B cell (primary cell): ENCODE measurements at regions not wholly inside any gene's neighbourhood (a gene's known extent, or its start where the extent isn't known, plus 50 kb on each side); places are given as distances from the start of the nearest gene placed in this dataset.

ENCODE experiments used
- ATAC-seq: fragments of 200-7000 bp; cut with Tn5 transposase; one replicate; pipeline ENCODE4 v1.10.0; 2021; ENCODE audit warnings: low read depth, mild to moderate bottlenecking, moderate number of reproducible peaks, moderate library complexity
- CTCF ChIA-PET: fragments of 350-600 bp; sonication (Branson Sonifier 250); formaldehyde crosslinking; loops from one replicate; lab custom pipeline; 2021; ENCODE audit warnings: antibody characterized with exemption, inconsistent platforms; lab: Charles Lee
- POLR2A ChIA-PET: fragments of 350-600 bp; sonication (Branson Sonifier 250); formaldehyde crosslinking; loops from one replicate; lab custom pipeline; 2021; ENCODE audit warnings: antibody characterized with exemption; lab: Charles Lee
- DNase-seq: peaks from one replicate; pipeline ENCODE4 v3.0.0; 2013
- H2AFZ ChIP-seq: 2 replicates; pipeline ENCODE4 v1.6.1; 2012; ENCODE audit warnings: mild to moderate bottlenecking, low read depth, low read length; ENCODE audit not compliant: insufficient read depth, poor library complexity, severe bottlenecking
- H3K27ac ChIP-seq, 2 donors: 1 replicate in 1 of 2; 2 replicates in 1 of 2; pipeline ENCODE4 v1.5.1; 2012 to 2013; ENCODE audit warnings: low read length in 2 of 2, mild to moderate bottlenecking in 2 of 2, moderate library complexity in 1 of 2
- H3K27me3 ChIP-seq, 4 experiments: fragments of 200-600 bp in 1 of 4; sonication (generic) in 1 of 4; replicated peaks in 1 of 4; 1 replicate in 2 of 4; 2 replicates in 2 of 4; pipeline versions ENCODE4 v1.6.1 to v1.7.0; 2013 to 2016; ENCODE audit warnings: low read length in 3 of 4, mild to moderate bottlenecking in 2 of 4, mixed read lengths in 1 of 4, moderate library complexity in 1 of 4; ENCODE audit not compliant: insufficient read depth in 4 of 4, control insufficient read depth in 3 of 4; ENCODE audit errors: control extremely low read depth in 1 of 4
- H3K36me3 ChIP-seq, 2 experiments: replicated peaks in 1 of 2; 1 replicate in 1 of 2; 2 replicates in 1 of 2; pipeline versions ENCODE4 v1.6.1 to v1.7.1; 2013; ENCODE audit warnings: low read length in 1 of 2; ENCODE audit not compliant: insufficient read depth in 2 of 2, control insufficient read depth in 1 of 2; ENCODE audit errors: control extremely low read depth in 1 of 2, extremely low read depth in 1 of 2
- H3K4me1 ChIP-seq, 2 donors: fragments of 200-600 bp in 1 of 2; sonication (generic) in 1 of 2; 1 replicate in 1 of 2; 2 replicates in 1 of 2; pipeline versions ENCODE4 v1.5.1 to v1.6.1; 2013 to 2017; ENCODE audit warnings: low read length in 2 of 2; ENCODE audit not compliant: control insufficient read depth in 2 of 2, insufficient read depth in 2 of 2
- H3K4me2 ChIP-seq: replicated peaks from 2 replicates; pipeline ENCODE3; 2012; ENCODE audit warnings: mild to moderate bottlenecking, low read depth, low read length; ENCODE audit not compliant: poor library complexity, severe bottlenecking
- H3K4me3 ChIP-seq, 5 experiments: fragments of 200-600 bp in 1 of 5; sonication (generic) in 1 of 5; 1 replicate in 3 of 5; 2 replicates in 2 of 5; pipeline versions ENCODE4 v1.5.1 to v1.7.0; 2011 to 2016; ENCODE audit warnings: low read length in 4 of 5, mild to moderate bottlenecking in 4 of 5, low read depth in 2 of 5, control low read depth in 1 of 5, moderate library complexity in 1 of 5; ENCODE audit not compliant: insufficient read depth in 1 of 5; ENCODE audit errors: control extremely low read depth in 1 of 5, extremely low read depth in 1 of 5
- H3K79me2 ChIP-seq: fragments of 200-600 bp; sonication (generic); one replicate; pipeline ENCODE4 v1.6.0; 2016; ENCODE audit warnings: low read length; ENCODE audit not compliant: control insufficient read depth, insufficient read depth
- H3K9ac ChIP-seq: fragments of 200-600 bp; sonication (generic); 2 replicates; pipeline ENCODE4 v1.6.1; 2017; ENCODE audit warnings: mild to moderate bottlenecking, low read length, moderate library complexity
- H3K9me3 ChIP-seq, 3 donors: one replicate each; pipeline versions ENCODE4 v1.6.1 to v1.7.1; 2013; ENCODE audit warnings: low read length in 2 of 3; ENCODE audit not compliant: control insufficient read depth in 2 of 3, insufficient read depth in 1 of 3; ENCODE audit errors: control extremely low read depth in 1 of 3
- H4K20me1 ChIP-seq: 2 replicates; pipeline ENCODE4 v1.6.0; 2012; ENCODE audit warnings: mild to moderate bottlenecking, low read length; ENCODE audit not compliant: insufficient read depth, control insufficient read depth, poor library complexity, severe bottlenecking
- H3K27ac Mint-ChIP-seq: one replicate; pipeline ENCODE4 v1.8.0; 2021; ENCODE audit warnings: mixed read lengths
- H3K27me3 Mint-ChIP-seq: one replicate; pipeline ENCODE4 v1.8.0; 2021; ENCODE audit warnings: mixed read lengths
- H3K4me1 Mint-ChIP-seq: one replicate; pipeline ENCODE4 v1.8.0; 2021; ENCODE audit warnings: mixed read lengths
- H3K4me3 Mint-ChIP-seq: one replicate; pipeline ENCODE4 v1.8.0; 2021; ENCODE audit warnings: mixed read lengths
- H3K9me3 Mint-ChIP-seq: one replicate; pipeline ENCODE4 v1.8.0; 2022; ENCODE audit warnings: mixed read lengths; ENCODE audit not compliant: insufficient read depth
- CTCF ChIP-seq: fragments of 200-600 bp; IDR thresholded peaks from one replicate; pipeline ENCODE4 v1.8.0; 2022; ENCODE audit warnings: antibody characterized with exemption, mild to moderate bottlenecking
- EZH2 ChIP-seq: IDR thresholded peaks from 2 replicates; pipeline ENCODE4 v1.6.1; 2012; ENCODE audit warnings: borderline replicate concordance, low read depth, mild to moderate bottlenecking, moderate library complexity, low read length; ENCODE audit not compliant: insufficient read depth, poor library complexity, severe bottlenecking
- whole genome bisulfite sequencing: methylation state at CpG from one replicate; pipeline ENCODE4 v1.1.5; 2013; ENCODE audit warnings: missing lambda C conversion rate; ENCODE audit not compliant: insufficient coverage; 5-methylcytosine and 5-hydroxymethylcytosine counted together
- intact Hi-C: fragments of 100-400 bp; cut with micrococcal nuclease; formaldehyde crosslinking; loops from one replicate; pipeline ENCODE4 v1.10.0; 2022

GRCh38 chrX:22674932-22675331 lies 324.8 kb upstream of the DDX53 start:
- Mint-ChIP-seq H3K27ac (no peak overlapping the region), H3K9me3 (no peaks in the 10 kb centered on the region), H3K4me1 (no peaks in the 10 kb centered on the region), H3K4me3 (no peak overlapping the region), H3K27me3 (no peaks in the 10 kb centered on the region)
- Histone ChIP-seq H3K27me3 (no peaks in the 10 kb centered on the region), H4K20me1 (no peaks in the 10 kb centered on the region), H3K79me2 (no peaks in the 10 kb centered on the region), H3K27ac (no peak overlapping the region), H3K36me3 (no peaks in the 10 kb centered on the region), H3K4me2 (no peak overlapping the region), H2AFZ (no peak overlapping the region), H3K4me1 (no peaks in the 10 kb centered on the region), H3K4me3 (no peak overlapping the region), H3K9me3 (no peaks in the 10 kb centered on the region), H3K9ac (no peak overlapping the region)
- CTCF ChIA-PET, result interaction anchor here (0.9 kb wide), 1 partner anchor 483 kb away, joined by 3 read pairs; no protein-coding TSS in a partner anchor
- no peak for TF ChIP-seq CTCF
- no peak for TF ChIP-seq EZH2
- intact Hi-C loops, result no loop called here
- POLR2A ChIA-PET, result no interaction called here
- ATAC-seq, result no peak
- whole genome bisulfite sequencing, result no CpG with 5 or more reads among the region's 3 CpGs
- DNase-seq, result no peak

- intact Hi-C loops, result no loop called here
- Mint-ChIP-seq H3K4me3 (no peak overlapping the region), H3K27me3 (no peaks in the 10 kb centered on the region), H3K4me1 (peaks cover 6% of the 10 kb centered on the region), H3K27ac (no peak overlapping the region), H3K9me3 (no peaks in the 10 kb centered on the region)
- Histone ChIP-seq H3K4me3 (no peak overlapping the region), H4K20me1 (no peaks in the 10 kb centered on the region), H3K4me2 (no peak overlapping the region), H3K9me3 (no peaks in the 10 kb centered on the region), H3K27ac (no peak overlapping the region), H2AFZ (no peak overlapping the region), H3K79me2 (no peaks in the 10 kb centered on the region), H3K4me1 (no peaks in the 10 kb centered on the region), H3K9ac (no peak overlapping the region), H3K27me3 (no peaks in the 10 kb centered on the region), H3K36me3 (no peaks in the 10 kb centered on the region)
- WGBS, result 0% methylated on average over 2 of the region's 7 CpGs
- ChIA-PET POLR2A (no interaction called here), CTCF (no interaction called here)
- TF ChIP-seq CTCF, result no peak
- no peak for TF ChIP-seq EZH2
- DNase-seq (peak; percentile 15), ATAC-seq (peak; percentile 17)
These were observed 313.6 kb upstream of the DDX53 start for GRCh38 chrX:22686138-22686541.
